ENCODE measurements at regions not wholly inside any gene's neighbourhood (a gene's known extent, or its start where the extent isn't known, plus 50 kb on each side); places are given as distances from the start of the nearest gene placed in this dataset.
A peak's percentile ranks its signal among the peaks of the same experiment; 100 is the strongest.

DNA sequence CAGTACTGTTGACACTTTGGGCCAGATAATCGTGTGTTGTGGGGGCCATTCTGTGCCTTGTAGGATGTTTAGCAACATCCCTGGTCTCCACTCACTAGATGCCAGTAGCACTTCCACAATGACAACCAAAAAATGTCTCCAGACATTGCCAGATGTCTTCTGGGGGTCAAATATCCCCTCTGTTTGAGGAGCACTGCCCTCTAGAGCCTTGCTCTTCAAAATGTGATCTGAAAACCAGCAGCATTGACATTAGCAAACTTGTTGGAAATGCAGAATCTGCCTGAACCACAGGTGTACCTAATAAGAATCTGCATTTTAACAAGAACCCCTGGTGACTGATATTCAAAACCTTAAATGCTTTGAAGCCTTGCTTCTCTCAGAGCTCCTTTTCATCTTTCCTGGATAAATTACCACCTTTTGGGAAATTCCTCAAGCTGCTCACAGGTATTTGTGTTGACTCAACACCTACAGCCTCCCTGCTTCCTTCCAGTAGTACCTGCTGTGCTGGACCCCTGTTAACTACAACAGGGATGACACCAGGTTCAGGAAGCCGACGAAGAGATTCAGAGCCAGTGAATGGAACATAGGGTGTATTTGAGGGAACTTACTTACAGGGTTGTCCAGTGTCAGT, 459.0 kb upstream of the NR3C2 start:
- 54% methylated on average over 3 of the region's 3 CpGs; no CpG with 5 or more reads in 1 of the 2 experiments for WGBS, 2 experiments (ENCODE audit: extremely low coverage in 1 of 2, insufficient coverage in 1 of 2, insufficient read length in 1 of 2, insufficient replicate concordance in 2 of 2, low coverage in 1 of 2, low lambda C conversion rate in 2 of 2, missing lambda C conversion rate in 1 of 2)
- ChIA-PET CTCF (ENCODE audit: partially characterized antibody) (interaction anchor here (1.1 to 1.3 kb wide), 2 partner anchors 13 to 16 kb away, joined by 3 to 4 read pairs; no protein-coding TSS in a partner anchor), POLR2A (ENCODE audit: partially characterized antibody) (no interaction called here)
- Histone ChIP-seq H3K4me3 (ENCODE audit: extremely low read depth in 1 of 4, insufficient read depth in 2 of 4, low read depth in 3 of 4, low read length in 4 of 4) (no peak overlapping the region), H3K36me3 (ENCODE audit: control insufficient read depth in 2 of 4, insufficient read depth in 4 of 4, low read length in 3 of 4) (no peaks in the 10 kb centered on the region; a peak in 1 of 8 replicates), H2BK20ac (ENCODE audit: low read length) (no peak overlapping the region), H3K79me2 (ENCODE audit: control insufficient read depth in 1 of 2, insufficient read depth in 2 of 2, low read length in 2 of 2) (no peaks in the 10 kb centered on the region), H3K4ac (replicated peaks; ENCODE audit: insufficient read length, low read depth, low read length) (no peak overlapping the region), H3K27me3 (replicated peaks in 1 of 4; ENCODE audit: control insufficient read depth in 3 of 4, extremely low read depth in 1 of 4, insufficient read depth in 3 of 4, low read length in 3 of 4) (peaks cover 0 to 1% (median 0%) of the 10 kb centered on the region in 4 experiments; a peak in 1 of 7 replicates), H3K4me2 (ENCODE audit: insufficient read depth in 1 of 2, low read depth in 2 of 2, low read length in 2 of 2) (peak overlapping the region in 1 of 2 experiments; percentile 25; a peak in 1 of 4 replicates), H4K20me1 (replicated peaks in 1 of 2; ENCODE audit: control insufficient read depth in 1 of 2, insufficient read depth in 2 of 2, low read length in 2 of 2) (no peaks in the 10 kb centered on the region), H2BK15ac (ENCODE audit: low read length) (no peak overlapping the region; the same call in 1 of the 2 replicates), H3K18ac (ENCODE audit: extremely low read depth, low read length) (no peak overlapping the region), H3K9me3 (ENCODE audit: insufficient read depth in 2 of 2, low read depth in 1 of 2, low read length in 1 of 2) (peaks cover 21 to 26% of the 10 kb centered on the region in 2 experiments), H3K56ac (replicated peaks; ENCODE audit: insufficient read length, low read depth, low read length) (no peak overlapping the region), H4K5ac (ENCODE audit: insufficient read length, low read depth, low read length) (no peak overlapping the region), H2BK120ac (replicated peaks; ENCODE audit: low read depth, low read length) (no peak overlapping the region), H3K9ac (replicated peaks in 1 of 4; ENCODE audit: extremely low read depth in 1 of 4, low read depth in 3 of 4, low read length in 3 of 4) (no peak overlapping the region; a peak in 1 of 7 replicates), H4K8ac (ENCODE audit: extremely low read depth, insufficient read depth, low read length) (no peak overlapping the region), H2BK12ac (ENCODE audit: low read depth, low read length) (no peak overlapping the region), H3K79me1 (ENCODE audit: low read depth, low read length) (no peaks in the 10 kb centered on the region), H2BK5ac (ENCODE audit: low read depth, low read length) (no peak overlapping the region), H2AK5ac (ENCODE audit: low read depth, low read length) (no peak overlapping the region), H4K91ac (replicated peaks; ENCODE audit: insufficient read length, low read length) (no peak overlapping the region), H3K14ac (ENCODE audit: insufficient read length) (no peak overlapping the region), H3K23me2 (ENCODE audit: low read depth, low read length) (no peaks in the 10 kb centered on the region), H3K4me1 (replicated peaks in 1 of 4; ENCODE audit: control insufficient read depth in 3 of 4, insufficient read depth in 4 of 4, low read length in 3 of 4) (peaks cover 0 to 4% (median 3%) of the 10 kb centered on the region in 4 experiments; a peak in 5 of 7 replicates), H3K27ac (ENCODE audit: low read depth, low read length) (no peak overlapping the region), H3K23ac (ENCODE audit: insufficient read length) (no peak overlapping the region), H2AFZ (ENCODE audit: low read length) (no peak overlapping the region)
- DNase-seq (ENCODE audit: low read depth in 1 of 2, low spot score in 2 of 2) (no peak), FAIRE-seq (peak; percentile 39)
- peak in 1 of 3 experiments; percentile 40; a peak in 1 of 4 replicates for TF ChIP-seq CTCF (IDR thresholded peaks at IDR 0.05; ENCODE audit: control extremely low read depth in 1 of 3, insufficient read depth in 1 of 3, low read depth in 1 of 3, low read length in 3 of 3)

Data from H1 (cell line).